GM04503 (cell line): ENCODE measurements at regions not wholly inside any gene's neighbourhood (a gene's known extent, or its start where the extent isn't known, plus 50 kb on each side); places are given as distances from the start of the nearest gene placed in this dataset.
"Not testable (repeated sequence)": the region's sequence is repeated elsewhere in the genome, so short reads cannot be mapped to it uniquely, and the experiment has no call there.

Source experiments
- DNase-seq: peaks from one replicate; pipeline ENCODE4 v3.0.0-alpha.2; 2012; ENCODE audit warnings: low read depth

- DNase-seq = no peak
Observed at GRCh38 chr11:45754741-45755140, 50.2 kb upstream of the SLC35C1 start.

DNA sequence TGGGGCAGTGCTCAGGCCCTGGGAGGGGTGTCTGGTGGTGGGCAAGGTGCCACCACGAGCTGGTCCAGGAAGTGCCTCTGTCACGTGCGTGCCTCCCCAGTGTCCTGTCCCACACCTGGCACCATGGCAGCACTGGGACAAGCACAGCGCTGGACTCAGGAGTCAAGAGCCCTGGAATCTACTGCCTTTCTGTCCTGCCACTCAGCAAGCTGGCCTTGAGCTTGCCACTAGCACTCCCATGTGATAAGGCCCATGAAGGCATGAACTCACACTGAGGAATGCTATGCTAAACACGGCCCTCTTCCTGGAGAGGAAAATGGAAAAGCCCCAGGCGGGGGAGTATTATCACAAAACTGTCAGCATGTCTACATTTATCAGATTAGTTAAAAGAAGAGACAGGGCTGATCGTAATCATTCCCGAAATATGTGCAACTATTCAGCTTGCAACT, 50.7 kb upstream of the SLC35C1 start:
- no peak for DNase-seq

GRCh38 chr11:45752106-45752505, 52.8 kb upstream of the SLC35C1 start:
- no peak for DNase-seq

GRCh38 chr11:45751430-45751829, 53.5 kb upstream of the SLC35C1 start:
- DNase-seq = no peak

DNA sequence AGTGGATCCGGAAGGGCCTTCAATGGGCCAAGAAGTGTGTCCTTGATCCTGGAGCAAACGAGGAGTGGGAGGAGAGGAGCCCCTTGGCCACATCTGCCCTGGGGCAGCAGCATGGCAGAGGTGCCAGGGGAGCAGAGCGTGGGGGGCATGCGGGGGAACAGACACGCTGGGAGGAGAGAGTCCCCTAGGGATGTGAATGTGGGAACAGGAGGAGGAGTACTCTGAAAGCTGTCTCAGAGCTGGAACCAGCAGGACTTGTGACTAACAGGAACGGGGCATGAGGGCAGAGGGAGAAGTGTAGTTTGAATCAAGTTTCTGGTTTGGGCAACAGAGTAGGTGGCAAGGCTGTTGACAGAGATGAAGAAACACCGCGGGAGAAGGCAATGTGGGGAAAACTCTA, 54.5 kb upstream of the SLC35C1 start:
- no peak for DNase-seq

DNA sequence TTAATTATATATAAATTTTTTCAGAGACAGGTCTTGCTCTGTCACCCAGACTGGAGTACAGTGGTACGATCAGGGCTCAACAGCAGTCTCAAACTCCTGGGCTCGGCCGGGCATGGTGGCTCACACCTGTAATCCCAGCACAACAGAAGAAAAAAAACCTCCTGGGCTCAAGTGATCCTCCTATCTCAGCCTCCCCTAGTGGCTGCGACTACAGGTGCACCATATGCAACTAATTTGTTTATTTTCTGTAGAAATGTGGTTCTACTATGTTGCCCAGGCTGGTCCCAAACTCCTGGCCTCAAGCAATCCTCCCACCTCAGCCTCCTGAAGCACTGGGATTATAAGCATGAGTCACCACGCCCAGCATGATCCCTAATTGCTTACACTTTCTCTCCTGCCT, 56.1 kb upstream of the SLC35C1 start:
- no peak for DNase-seq

- DNase-seq = no peak
Observed at GRCh38 chr11:45745065-45745811, 59.7 kb upstream of the SLC35C1 start.

- no peak for DNase-seq
Observed at GRCh38 chr11:45743556-45744468, 61.1 kb upstream of the SLC35C1 start.

DNA sequence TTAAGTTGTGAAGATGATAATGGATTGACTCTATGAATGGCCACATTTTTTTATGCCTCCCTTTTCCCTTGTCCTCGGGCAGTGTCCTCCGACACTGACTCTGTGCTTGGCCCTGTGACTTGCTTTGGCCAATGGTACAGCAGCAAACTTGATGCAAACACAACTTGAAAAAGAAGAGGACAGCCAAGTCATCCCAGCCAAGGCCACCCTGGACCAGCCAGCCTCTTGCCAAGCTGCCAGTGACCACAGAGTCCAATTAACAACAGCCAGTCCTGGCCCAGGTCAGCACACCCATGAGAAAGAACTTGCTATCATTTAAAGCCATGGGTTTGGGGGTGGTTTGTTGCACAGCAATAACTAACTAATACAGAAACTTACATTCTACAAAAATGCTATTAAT, 63.4 kb upstream of the SLC35C1 start:
- no peak for DNase-seq

DNA sequence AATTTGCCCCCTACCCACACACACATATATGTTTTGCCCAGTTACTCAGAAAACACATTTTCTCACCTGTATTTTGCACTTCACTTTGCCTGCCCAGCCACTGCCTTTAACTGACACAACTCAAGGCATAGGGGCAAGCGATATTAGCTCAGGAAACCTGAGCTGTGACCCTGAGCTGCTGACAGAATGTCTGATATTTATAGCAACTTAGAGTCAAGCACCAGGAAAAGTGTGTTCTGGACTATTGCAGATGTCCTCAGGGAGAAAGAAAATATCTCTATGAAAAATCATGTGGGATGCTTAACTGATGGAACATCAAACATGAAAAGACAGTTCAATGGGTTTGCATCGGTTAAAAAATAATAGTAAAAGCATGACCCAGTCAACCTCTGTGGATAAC, 63.9 kb upstream of the SLC35C1 start:
- DNase-seq = no peak

DNA sequence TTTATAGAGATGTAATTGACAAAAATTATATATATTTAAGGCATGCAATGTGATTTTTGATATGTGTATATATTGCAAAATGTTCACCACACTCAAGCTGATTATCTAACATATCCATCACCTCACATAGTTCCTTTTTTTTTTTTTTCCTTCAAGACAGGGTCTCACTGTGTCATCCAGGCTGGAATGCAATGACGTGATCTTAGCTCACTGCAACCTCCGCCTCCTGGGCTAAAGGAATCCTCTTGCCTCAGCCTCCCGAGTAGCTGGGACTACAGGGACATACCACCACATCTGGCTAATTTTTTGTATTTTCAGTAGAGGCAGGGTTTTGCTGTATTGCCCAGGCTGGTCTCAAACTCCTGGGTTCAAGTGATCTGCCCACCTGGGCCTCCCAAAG, 65.1 kb upstream of the SLC35C1 start:
- DNase-seq = no peak

DNA sequence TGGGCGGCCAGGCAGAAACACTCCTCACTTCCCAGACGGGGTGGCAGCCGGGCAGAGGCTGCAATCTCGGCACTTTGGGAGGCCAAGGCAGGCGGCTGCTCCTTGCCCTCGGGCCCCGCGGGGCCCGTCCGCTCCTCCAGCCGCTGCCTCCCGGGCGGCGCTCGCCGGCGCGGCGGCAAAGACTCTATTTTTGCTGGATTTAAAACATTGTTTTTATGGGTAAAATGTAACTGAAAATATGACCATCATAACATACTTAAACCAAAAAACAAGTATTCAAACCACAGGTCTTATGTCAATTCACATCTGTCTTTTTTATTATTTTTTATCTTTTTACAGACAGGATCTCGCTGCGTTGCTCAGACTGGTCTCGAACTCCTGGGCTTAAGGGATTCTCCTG, 65.9 kb upstream of the SLC35C1 start:
- DNase-seq = not testable (repeated sequence)

DNA sequence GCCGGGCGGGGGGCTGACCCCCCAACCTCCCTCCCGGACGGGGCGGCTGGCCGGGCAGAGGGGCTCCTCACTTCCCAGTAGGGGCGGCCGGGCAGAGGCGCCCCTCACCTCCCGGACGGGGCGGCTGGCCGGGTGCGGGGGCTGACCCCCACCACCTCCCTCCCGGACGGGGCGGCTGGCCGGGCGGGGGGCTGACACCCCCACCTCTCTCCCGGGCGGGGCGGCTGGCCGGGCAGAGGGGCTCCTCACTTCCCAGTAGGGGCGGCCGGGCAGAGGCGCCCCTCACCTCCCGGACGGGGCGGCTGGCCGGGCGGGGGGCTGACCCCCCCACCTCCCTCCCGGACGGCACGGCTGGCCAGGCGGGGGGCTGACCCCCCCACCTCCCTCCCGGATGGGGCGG, 66.8 kb upstream of the SLC35C1 start:
- DNase-seq = not testable (repeated sequence)

GRCh38 chr11:45737056-45737455, 67.9 kb upstream of the SLC35C1 start:
- DNase-seq = no peak

DNA sequence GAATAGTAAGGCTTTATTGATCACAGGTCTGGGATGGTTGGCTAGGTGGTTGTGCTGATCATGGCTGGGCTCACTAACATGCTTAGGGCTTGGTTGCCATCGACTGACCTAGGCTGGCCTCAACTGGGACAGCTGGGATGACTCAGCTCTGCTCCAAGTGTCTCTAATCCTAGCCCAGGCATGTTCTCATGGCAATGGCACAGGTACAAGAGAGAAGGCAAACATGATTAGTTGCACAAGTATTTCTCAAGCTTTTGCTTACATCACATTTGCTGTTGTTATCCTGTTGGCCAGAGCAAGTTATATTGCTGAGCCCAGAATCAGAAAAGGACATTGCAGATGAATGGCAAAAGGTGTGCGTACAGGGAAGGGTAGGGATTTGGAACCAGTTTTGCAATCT, 68.5 kb upstream of the SLC35C1 start:
- DNase-seq = peak; percentile 18

DNA sequence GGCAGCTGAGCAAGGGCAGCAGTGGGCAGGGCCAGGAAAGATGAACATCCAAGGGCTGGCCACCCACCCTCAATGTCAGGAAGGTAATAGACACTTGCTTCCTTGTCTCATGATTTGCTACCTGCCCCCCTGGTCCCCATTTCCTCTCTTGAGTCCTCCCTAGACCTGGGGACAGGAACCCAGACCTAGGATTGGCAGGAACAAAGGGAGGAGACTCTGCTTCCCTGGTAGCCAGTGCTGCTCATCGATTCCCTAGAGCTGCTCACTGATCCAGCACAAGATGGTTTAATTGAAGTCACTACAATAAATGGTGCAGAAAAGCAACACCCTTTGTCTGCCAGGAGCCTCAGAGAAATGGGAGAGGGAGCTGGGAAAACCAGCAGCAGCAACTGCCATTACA, 67.8 kb upstream of the CHST1 start:
- DNase-seq = no peak

DNA sequence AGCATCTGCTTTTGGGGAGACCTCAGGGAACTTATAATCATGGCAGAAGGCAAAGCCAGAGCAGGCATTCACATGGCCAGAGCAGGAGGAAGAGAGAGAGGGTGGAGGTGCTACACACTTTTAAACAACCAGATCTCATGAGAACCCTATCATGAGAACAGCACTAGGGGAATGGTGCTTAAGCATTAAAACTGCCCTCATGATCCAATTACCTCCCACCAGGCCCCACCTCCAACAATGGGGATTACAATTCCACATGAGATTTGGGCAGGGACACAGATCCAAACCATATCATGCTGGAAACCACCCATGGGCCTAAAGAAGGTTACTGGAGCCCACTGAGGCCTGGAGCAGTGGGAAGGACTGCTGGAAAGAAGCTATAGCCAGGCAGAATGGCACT, 66.9 kb upstream of the CHST1 start:
- no peak for DNase-seq

GRCh38 chr11:45731171-45731570, 65.7 kb upstream of the CHST1 start:
- not testable (repeated sequence) for DNase-seq

DNA sequence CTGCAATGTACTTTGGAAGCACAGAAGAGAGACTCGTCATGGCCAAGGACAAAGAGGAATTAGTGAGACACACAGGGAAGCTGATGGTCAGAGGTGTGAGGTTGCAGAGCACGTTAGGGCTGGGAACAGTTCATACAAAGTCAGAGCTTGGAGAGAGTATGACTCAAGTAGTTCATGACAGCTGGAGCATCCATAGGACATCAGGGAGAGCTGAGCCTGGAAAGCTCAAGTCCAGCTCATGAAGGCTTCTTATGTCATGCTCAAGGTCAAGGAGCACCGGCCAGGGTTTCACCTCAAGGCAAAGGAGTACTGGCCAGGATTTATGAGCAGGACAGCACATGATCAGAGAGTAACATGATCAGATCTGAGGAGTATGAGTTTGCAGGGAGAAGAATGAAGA, 64.6 kb upstream of the CHST1 start:
- DNase-seq = no peak

DNA sequence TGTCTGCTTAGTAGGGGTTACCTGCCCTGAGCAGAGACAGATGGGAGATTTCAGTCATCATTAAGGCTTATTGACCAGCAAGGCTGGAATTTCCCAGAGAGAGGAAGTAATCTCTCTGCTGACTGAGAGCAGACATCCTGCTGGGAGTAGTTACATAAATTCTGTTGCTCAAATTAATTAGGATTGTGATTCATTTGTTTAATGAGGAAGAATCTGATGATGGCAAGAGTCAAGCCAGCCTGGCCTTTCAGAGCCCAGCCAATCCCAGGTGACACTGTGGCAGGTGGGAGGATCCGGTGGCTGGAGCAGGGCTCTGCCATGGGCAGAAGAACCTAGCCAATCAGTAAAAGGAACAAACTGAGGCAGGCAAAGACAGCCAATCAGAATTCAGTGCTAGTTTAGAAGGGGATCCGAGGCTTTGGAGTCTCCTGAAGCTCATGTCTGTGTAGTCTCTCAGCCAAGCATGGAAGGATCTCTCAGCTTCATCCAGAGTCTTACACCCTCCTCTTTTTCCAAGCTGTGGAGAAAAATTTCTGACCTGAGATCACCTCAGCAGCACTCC, 61.2 kb upstream of the CHST1 start:
- no peak for DNase-seq

DNA sequence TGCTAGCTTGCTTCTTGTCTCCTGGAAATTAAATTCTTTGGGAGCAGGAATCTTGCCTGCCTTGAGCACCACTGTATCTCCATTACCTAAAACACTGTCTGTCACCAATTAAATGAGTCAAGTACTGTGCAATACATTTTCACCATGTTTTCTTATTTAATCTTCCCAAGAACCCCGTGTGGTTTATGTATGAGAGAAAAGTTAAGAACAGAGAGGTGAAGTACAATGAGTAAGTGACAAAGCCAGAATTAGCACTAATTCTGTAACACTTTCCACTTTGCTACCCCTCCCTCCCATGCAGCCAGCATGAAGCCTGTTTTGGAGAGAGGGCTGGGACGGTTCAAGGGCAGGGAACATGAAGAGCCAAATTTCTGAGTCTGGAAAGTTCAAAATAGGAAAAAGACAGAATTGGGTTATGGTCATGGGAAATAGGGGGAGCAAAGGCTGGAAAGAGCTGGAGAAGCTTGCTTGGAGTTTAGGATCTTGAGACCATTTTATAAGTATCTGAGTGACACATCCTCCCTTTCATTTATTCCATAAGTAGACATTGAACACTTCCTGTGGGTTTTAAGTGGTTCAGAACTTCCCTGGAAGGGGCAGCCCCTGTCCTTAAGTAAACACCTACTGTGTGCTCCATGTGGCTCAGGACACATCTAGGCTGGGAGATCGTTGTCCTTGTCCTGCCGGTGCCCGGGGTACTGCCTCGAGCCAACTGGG, 60.5 kb upstream of the CHST1 start:
- DNase-seq = no peak

- no peak for DNase-seq
Observed at GRCh38 chr11:45725121-45725520, 59.7 kb upstream of the CHST1 start.
